HepG2 (cell line): ENCODE measurements at regions not wholly inside any gene's neighbourhood (a gene's known extent, or its start where the extent isn't known, plus 50 kb on each side); places are given as distances from the start of the nearest gene placed in this dataset.

Experiments
- ATAC-seq: fragments of 200-7000 bp; cut with Tn5 transposase; 3 replicates; pipeline ENCODE4 v1.9.1; 2020; ENCODE audit warnings: mild to moderate bottlenecking, moderate library complexity
- BruUV-seq: library from RNA; stranded (reverse); fragments of 400-500 nt; replicated peaks from 2 replicates; lab custom pipeline; 2021; lab: Mats Ljungman, UMichigan
- CTCF ChIA-PET: fragments of 300-600 bp; formaldehyde crosslinking; extraction: SDS; loops from one replicate; lab custom pipeline; 2021; ENCODE audit warnings: low total read pairs, inconsistent platforms, low intra/inter-chr PET ratio; lab: Yijun Ruan, JAX
- POLR2A ChIA-PET: fragments of 350-600 bp; sonication (Branson Sonifier 250); formaldehyde crosslinking; loops from one replicate; lab custom pipeline; 2020; ENCODE audit warnings: antibody characterized with exemption, inconsistent platforms; lab: Yijun Ruan, JAX
- DNase-seq: peaks from one replicate; pipeline ENCODE4 v3.0.0-alpha.2; 2015; ENCODE audit warnings: low spot score
- FAIRE-seq: peaks from 3 replicates; lab custom pipeline; 2011; peaks lifted over from hg19 to GRCh38; lab: Jason Lieb, UNC
- H2AFZ ChIP-seq: one replicate; pipeline ENCODE4 v1.6.1; 2011; ENCODE audit warnings: low read length, inconsistent platforms
- H3K27ac ChIP-seq: fragments of 300-600 bp; 3 replicates; pipeline ENCODE4 v1.8.0; 2011; ENCODE audit warnings: mixed run types, mild to moderate bottlenecking, mixed read lengths, low read length, inconsistent platforms; ENCODE audit not compliant: insufficient read depth; ENCODE audit errors: extremely low read length
- H3K27me3 ChIP-seq, 2 experiments: fragments of 200-600 bp in 1 of 2; 2 replicates in 1 of 2; 3 replicates in 1 of 2; pipeline versions ENCODE4 v1.6.0 to v1.8.0; 2011; ENCODE audit warnings: low read length in 2 of 2, mild to moderate bottlenecking in 2 of 2, moderate library complexity in 2 of 2, inconsistent platforms in 1 of 2; ENCODE audit not compliant: insufficient read depth in 2 of 2, control insufficient read depth in 1 of 2
- H3K36me3 ChIP-seq, 2 experiments: fragments of 200-600 bp in 1 of 2; replicated peaks in 1 of 2; 2 replicates in 1 of 2; 3 replicates in 1 of 2; pipeline versions ENCODE4 v1.5.1 to v1.8.0; 2011; ENCODE audit warnings: low read length in 2 of 2, inconsistent platforms in 1 of 2; ENCODE audit not compliant: insufficient read depth in 2 of 2, control insufficient read depth in 1 of 2
- H3K4me1 ChIP-seq: 2 replicates; pipeline ENCODE4 v1.5.1; 2012; ENCODE audit warnings: low read length, inconsistent platforms; ENCODE audit not compliant: insufficient read depth
- H3K4me2 ChIP-seq: 2 replicates; pipeline ENCODE4 v1.6.0; 2011; ENCODE audit warnings: low read depth, low read length, inconsistent platforms
- H3K4me3 ChIP-seq, 3 experiments: fragments of 200-600 bp in 1 of 3; sonication (generic), shearing (Covaris generic) in 1 of 3; replicated peaks in 1 of 3; 2 replicates each; pipeline ENCODE4 v1.5.1; 2011 to 2016; ENCODE audit warnings: low read length in 3 of 3, inconsistent platforms in 2 of 3, low read depth in 2 of 3, mild to moderate bottlenecking in 2 of 3, control low read depth in 1 of 3, mixed read lengths in 1 of 3; ENCODE audit not compliant: insufficient read depth in 1 of 3
- H3K79me2 ChIP-seq: one replicate; pipeline ENCODE4 v1.6.1; 2011; ENCODE audit warnings: low read length, inconsistent platforms; ENCODE audit not compliant: insufficient read depth
- H3K9ac ChIP-seq: 2 replicates; pipeline ENCODE4 v1.6.0; 2011; ENCODE audit warnings: mild to moderate bottlenecking, low read depth, low read length, inconsistent platforms; ENCODE audit not compliant: insufficient read depth
- H3K9me3 ChIP-seq: 2 replicates; pipeline ENCODE4 v1.5.1; 2012; ENCODE audit warnings: mild to moderate bottlenecking, low read length
- H4K20me1 ChIP-seq: 2 replicates; pipeline ENCODE4 v1.6.0; 2011; ENCODE audit warnings: inconsistent platforms, mild to moderate bottlenecking, low read length, moderate library complexity; ENCODE audit not compliant: insufficient read depth
- AHR ChIP-seq: IDR thresholded peaks from 2 replicates; pipeline ENCODE4 v1.6.1; 2018; ENCODE audit warnings: missing genetic modification reagents, missing compliant biosample characterization
- FOXO1 ChIP-seq: sonication (generic); formaldehyde crosslinking; IDR thresholded peaks from 2 replicates; pipeline ENCODE4 v1.4.0; 2020; ENCODE audit warnings: missing genetic modification reagents
- MATR3 ChIP-seq: sonication (generic); formaldehyde crosslinking; IDR thresholded peaks from 2 replicates; pipeline ENCODE4 v1.4.0; 2020; ENCODE audit warnings: missing genetic modification reagents
- NFE2 ChIP-seq: sonication (generic); formaldehyde crosslinking; IDR thresholded peaks from 2 replicates; pipeline ENCODE4 v1.4.0; 2020; ENCODE audit warnings: missing genetic modification reagents
- NR2F6 ChIP-seq, 2 experiments: IDR thresholded peaks; 2 replicates each; pipeline ENCODE4 v1.6.1; 2016; ENCODE audit warnings: antibody characterized with exemption in 1 of 2, mild to moderate bottlenecking in 1 of 2
- RBFOX2 ChIP-seq: fragments of 200-400 bp; formaldehyde crosslinking; IDR thresholded peaks from 2 replicates; pipeline ENCODE4 v1.6.1; 2017; ENCODE audit warnings: low read depth, mild to moderate bottlenecking, low read length
- U2AF2 ChIP-seq: fragments of 200-400 bp; formaldehyde crosslinking; IDR thresholded peaks from 2 replicates; pipeline ENCODE4 v1.6.1; 2017; ENCODE audit warnings: low read depth, mild to moderate bottlenecking, low read length
- ZNF101 ChIP-seq: sonication (generic); formaldehyde crosslinking; IDR thresholded peaks from 2 replicates; pipeline ENCODE4 v1.4.0; 2020; ENCODE audit warnings: mild to moderate bottlenecking, low read depth, missing genetic modification reagents, borderline replicate concordance
- ZNF333 ChIP-seq: sonication (generic); formaldehyde crosslinking; IDR thresholded peaks from 2 replicates; pipeline ENCODE4 v1.4.0; 2020; ENCODE audit warnings: mild to moderate bottlenecking, missing genetic modification reagents, borderline replicate concordance
- ZNF687 ChIP-seq: sonication (generic); formaldehyde crosslinking; IDR thresholded peaks from 2 replicates; pipeline ENCODE4 v1.5.1; 2020; ENCODE audit warnings: mild to moderate bottlenecking, missing genetic modification reagents, moderate library complexity
- ZNF891 ChIP-seq: sonication (generic); formaldehyde crosslinking; IDR thresholded peaks from 2 replicates; pipeline ENCODE4 v1.5.0; 2020; ENCODE audit warnings: mild to moderate bottlenecking, missing genetic modification reagents
- WGBS: methylation state at CpG from one replicate; pipeline ENCODE4 v1.1.6; 2017; ENCODE audit warnings: low lambda C conversion rate; 5-methylcytosine and 5-hydroxymethylcytosine counted together
- in situ Hi-C: cut with HindIII; loops from 2 replicates; pipeline ENCODE4 v1.10.0; 2017; ENCODE audit warnings: low pct_unique_long_range_greater_than_20kb; ENCODE audit not compliant: extremely low pct_ligation_motif_present
- intact Hi-C: fragments of 100-400 bp; cut with micrococcal nuclease; formaldehyde crosslinking; loops from one replicate; pipeline ENCODE4 v1.10.0; 2022; ENCODE audit not compliant: unreplicated experiment

- peaks cover 38% of the 10 kb centered on the region for H3K9me3 ChIP-seq
- CTCF ChIA-PET = no interaction called here
- no peaks in the 10 kb centered on the region for H4K20me1 ChIP-seq
- intact Hi-C loops = no loop called here
- H2AFZ ChIP-seq = no peak overlapping the region
- 0% methylated on average over 3 of the region's 3 CpGs for WGBS
- no peaks in the 10 kb centered on the region for H3K36me3 ChIP-seq
- in situ Hi-C loops = no loop called here
- no peaks in the 10 kb centered on the region for H3K79me2 ChIP-seq
- POLR2A ChIA-PET = no interaction called here
- no peak overlapping the region for H3K27ac ChIP-seq
- H3K27me3 ChIP-seq = no peaks in the 10 kb centered on the region
- H3K4me2 ChIP-seq = no peak overlapping the region
- H3K9ac ChIP-seq = no peak overlapping the region
- ATAC-seq (no peak), DNase-seq (no peak), FAIRE-seq (no peak)
- no TSS peak for BruUV-seq
- TF ChIP-seq MATR3 (CRISPR knock-in tag) (no peak), ZNF687 (CRISPR knock-in tag) (no peak)
- H3K4me1 ChIP-seq = no peaks in the 10 kb centered on the region
- no peak overlapping the region for H3K4me3 ChIP-seq
Observed at GRCh38 chr7:69019437-69019836, 578.8 kb upstream of the AUTS2 start.

GRCh38 chr7:69020536-69020935, 577.7 kb upstream of the AUTS2 start:
- ChIA-PET POLR2A (no interaction called here), CTCF (no interaction called here)
- 0% methylated on average over 3 of the region's 3 CpGs for WGBS
- Histone ChIP-seq H3K4me1 (no peaks in the 10 kb centered on the region), H3K9me3 (peaks cover 28% of the 10 kb centered on the region), H4K20me1 (no peaks in the 10 kb centered on the region), H3K27ac (no peak overlapping the region), H2AFZ (no peak overlapping the region), H3K4me2 (no peak overlapping the region), H3K9ac (no peak overlapping the region), H3K4me3 (no peak overlapping the region), H3K36me3 (no peaks in the 10 kb centered on the region), H3K79me2 (no peaks in the 10 kb centered on the region)
- no TSS peak for BruUV-seq
- intact Hi-C loops = no loop called here
- in situ Hi-C loops = no loop called here
- FAIRE-seq = no peak
- no peak for DNase-seq
- TF ChIP-seq RBFOX2 (no peak), U2AF2 (no peak), NFE2 (CRISPR knock-in tag) (no peak), ZNF101 (CRISPR knock-in tag) (no peak), ZNF891 (CRISPR knock-in tag) (no peak), NR2F6 (IDR thresholded peaks at IDR 0.05) (no peak), NR2F6 (CRISPR knock-in tag; IDR thresholded peaks at IDR 0.05) (no peak), FOXO1 (CRISPR knock-in tag) (no peak), ZNF333 (CRISPR knock-in tag) (no peak), AHR (CRISPR knock-in tag) (no peak)
- TF ChIP-seq, all 625 proteins: peak for 0
- no peak for ATAC-seq
- no peaks in the 10 kb centered on the region for H3K27me3 ChIP-seq
